H1 (cell line): ENCODE measurements at regions not wholly inside any gene's neighbourhood (a gene's known extent, or its start where the extent isn't known, plus 50 kb on each side); places are given as distances from the start of the nearest gene placed in this dataset.

ENCODE experiments used
- SAP30 ChIP-seq: fragments of 300-600 bp; sonication (generic); IDR thresholded peaks from 2 replicates; pipeline ENCODE4 v1.7.1; 2012; ENCODE audit warnings: low read length, moderate library complexity, mild to moderate bottlenecking, inconsistent platforms; ENCODE audit not compliant: insufficient read depth, insufficient replicate concordance
- TF ChIP-seq, protein P1 (sequence below): IDR thresholded peaks from 2 replicates; pipeline ENCODE4 v1.6.1; 2012; ENCODE audit warnings: inconsistent platforms

DNA sequence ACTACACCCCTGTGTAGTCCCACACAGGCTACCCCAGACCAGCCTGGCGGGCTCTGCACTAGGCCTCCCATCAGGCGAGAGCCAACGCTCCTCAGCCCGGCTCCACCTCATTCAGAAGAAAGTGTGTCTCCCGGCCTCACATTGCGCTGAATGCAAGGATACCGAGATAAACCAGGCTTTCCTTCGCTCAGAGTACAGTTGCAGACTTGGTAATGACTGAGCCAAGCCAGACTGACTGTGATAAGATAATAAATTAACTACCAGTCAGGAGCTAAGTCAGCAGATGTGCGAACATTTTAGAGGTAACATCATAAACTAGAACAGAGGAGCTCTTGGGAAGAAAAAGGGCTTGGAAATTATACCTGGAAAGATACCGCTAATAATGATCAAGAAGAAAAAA lies 397.6 kb downstream of the TRIML1 start (continued):
- no peak for TF ChIP-seq SAP30
- TF ChIP-seq, protein P1, sequence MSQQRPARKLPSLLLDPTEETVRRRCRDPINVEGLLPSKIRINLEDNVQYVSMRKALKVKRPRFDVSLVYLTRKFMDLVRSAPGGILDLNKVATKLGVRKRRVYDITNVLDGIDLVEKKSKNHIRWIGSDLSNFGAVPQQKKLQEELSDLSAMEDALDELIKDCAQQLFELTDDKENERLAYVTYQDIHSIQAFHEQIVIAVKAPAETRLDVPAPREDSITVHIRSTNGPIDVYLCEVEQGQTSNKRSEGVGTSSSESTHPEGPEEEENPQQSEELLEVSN, result no peak
